Spleen (tissue), 7 donors: ENCODE measurements at regions not wholly inside any gene's neighbourhood (a gene's known extent, or its start where the extent isn't known, plus 50 kb on each side); places are given as distances from the start of the nearest gene placed in this dataset.

ENCODE experiments used
- POLR2AphosphoS5 ChIP-seq, 3 donors: sonication (generic); formaldehyde crosslinking; IDR thresholded peaks; one replicate each; pipeline ENCODE4 v1.5.1; 2017; ENCODE audit warnings: antibody characterized with exemption in 3 of 3
- TF ChIP-seq, protein P1 (sequence below), 11 experiments: fragments of 200-600 bp in 7 of 11; fragments of 450-650 bp in 4 of 11; sonication (generic) in 4 of 11; IDR thresholded peaks in 8 of 11; conservative IDR thresholded peaks in 3 of 11; 1 replicate in 7 of 11; 2 replicates in 4 of 11; pipeline versions ENCODE4 v1.4.0 to v1.8.0; 2016 to 2021; ENCODE audit warnings: antibody characterized with exemption in 11 of 11, inconsistent platforms in 4 of 11, mild to moderate bottlenecking in 1 of 11
- donor health status: DM: no; HTN: no; CAD: no; lungs with moderate emphysema.
- donor health status: DM: no; HTN: no; CAD: no.
- donor health status: DM: no; HTN: no; CAD: no.

DNA sequence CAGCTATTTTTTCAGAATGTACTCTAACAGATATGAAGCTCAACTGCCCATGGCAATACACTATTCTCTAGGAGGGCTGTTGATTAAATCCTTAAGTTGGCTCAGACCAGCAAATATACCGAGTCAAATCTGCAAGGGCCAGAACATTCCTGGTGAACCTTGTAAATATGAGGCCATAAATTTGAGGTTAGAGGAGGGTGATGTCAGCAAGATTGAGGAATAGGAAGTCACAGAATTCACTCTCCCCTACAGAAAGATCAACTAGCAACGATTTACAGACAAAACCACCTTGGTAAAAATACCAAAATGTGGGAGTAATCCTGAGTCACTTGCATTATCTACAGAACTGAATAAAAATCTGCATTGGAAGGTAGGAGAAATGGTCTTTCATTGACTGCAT, 399.3 kb downstream of the GPM6A start:
- TF ChIP-seq POLR2AphosphoS5 (IDR thresholded peaks at IDR 0.05), result no peak
- TF ChIP-seq, protein P1, sequence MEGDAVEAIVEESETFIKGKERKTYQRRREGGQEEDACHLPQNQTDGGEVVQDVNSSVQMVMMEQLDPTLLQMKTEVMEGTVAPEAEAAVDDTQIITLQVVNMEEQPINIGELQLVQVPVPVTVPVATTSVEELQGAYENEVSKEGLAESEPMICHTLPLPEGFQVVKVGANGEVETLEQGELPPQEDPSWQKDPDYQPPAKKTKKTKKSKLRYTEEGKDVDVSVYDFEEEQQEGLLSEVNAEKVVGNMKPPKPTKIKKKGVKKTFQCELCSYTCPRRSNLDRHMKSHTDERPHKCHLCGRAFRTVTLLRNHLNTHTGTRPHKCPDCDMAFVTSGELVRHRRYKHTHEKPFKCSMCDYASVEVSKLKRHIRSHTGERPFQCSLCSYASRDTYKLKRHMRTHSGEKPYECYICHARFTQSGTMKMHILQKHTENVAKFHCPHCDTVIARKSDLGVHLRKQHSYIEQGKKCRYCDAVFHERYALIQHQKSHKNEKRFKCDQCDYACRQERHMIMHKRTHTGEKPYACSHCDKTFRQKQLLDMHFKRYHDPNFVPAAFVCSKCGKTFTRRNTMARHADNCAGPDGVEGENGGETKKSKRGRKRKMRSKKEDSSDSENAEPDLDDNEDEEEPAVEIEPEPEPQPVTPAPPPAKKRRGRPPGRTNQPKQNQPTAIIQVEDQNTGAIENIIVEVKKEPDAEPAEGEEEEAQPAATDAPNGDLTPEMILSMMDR (IDR thresholded peaks at IDR 0.05 in 8 of 11, conservative IDR thresholded peaks at IDR 0.05 in 3 of 11), result no peak
